HG03280 (cell line): ENCODE measurements at regions not wholly inside any gene's neighbourhood (a gene's known extent, or its start where the extent isn't known, plus 50 kb on each side); places are given as distances from the start of the nearest gene placed in this dataset.
A peak's percentile ranks its signal among the peaks of the same experiment; 100 is the strongest.
"Not testable (repeated sequence)": the region's sequence is repeated elsewhere in the genome, so short reads cannot be mapped to it uniquely, and the experiment has no call there.

ENCODE experiments used
- ATAC-seq: cut with Tn5 transposase; IDR thresholded peaks from one replicate; pipeline ENCODE4 v1.9.1; 2021; ENCODE audit warnings: mild to moderate bottlenecking, moderate library complexity; ENCODE audit not compliant: unreplicated experiment

DNA sequence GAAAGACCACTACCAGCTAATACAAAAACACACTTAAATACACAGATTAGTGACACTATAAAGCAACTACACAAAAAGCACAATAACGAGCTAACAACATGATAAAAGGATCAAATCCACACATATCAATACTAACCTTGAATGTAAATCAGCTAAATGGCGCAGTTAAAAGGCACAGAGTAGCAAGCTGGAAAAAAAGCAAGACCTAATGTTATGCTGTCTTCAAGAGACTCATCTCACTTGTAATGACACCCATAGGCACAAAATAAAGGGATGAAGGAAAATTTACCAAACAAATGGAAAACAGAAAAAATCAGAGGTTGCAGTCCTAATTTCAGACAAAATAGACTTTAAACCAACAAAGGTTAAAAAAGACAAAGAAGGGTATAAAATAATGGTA lies 86.3 kb downstream of the NUS1 start:
- ATAC-seq: no peak

GRCh38 chr6:117771403-117771802 lies 96.1 kb downstream of the NUS1 start:
- ATAC-seq: peak; percentile 97

- ATAC-seq: no peak
Observed at GRCh38 chr6:117776441-117776840, 101.2 kb downstream of the NUS1 start.

DNA sequence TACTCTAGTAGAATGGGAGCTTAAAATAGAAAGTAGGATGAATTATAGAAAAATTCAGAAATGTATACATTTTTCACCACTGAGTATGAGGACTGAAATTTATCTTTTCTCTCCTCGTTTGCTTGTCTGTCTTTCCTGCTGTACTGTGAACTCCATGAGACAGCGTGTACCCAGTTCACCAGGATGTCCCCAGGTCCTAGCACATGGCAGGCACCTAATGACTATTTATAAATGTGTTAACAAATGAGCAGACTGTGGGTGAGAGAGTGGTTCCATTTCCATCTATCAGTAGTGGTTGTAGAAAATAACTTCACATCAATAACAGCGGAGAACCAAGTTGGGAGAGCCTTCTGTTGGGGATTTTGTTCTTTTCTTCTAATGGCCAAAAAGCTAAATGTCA lies 106.3 kb downstream of the NUS1 start:
- no peak for ATAC-seq

GRCh38 chr6:117783279-117783678 lies 108.0 kb downstream of the NUS1 start:
- ATAC-seq: no peak

GRCh38 chr6:117791012-117791411 lies 115.7 kb downstream of the NUS1 start:
- no peak for ATAC-seq

- ATAC-seq: no peak
Observed at GRCh38 chr6:117795234-117795633, 111.8 kb upstream of the SLC35F1 start.

DNA sequence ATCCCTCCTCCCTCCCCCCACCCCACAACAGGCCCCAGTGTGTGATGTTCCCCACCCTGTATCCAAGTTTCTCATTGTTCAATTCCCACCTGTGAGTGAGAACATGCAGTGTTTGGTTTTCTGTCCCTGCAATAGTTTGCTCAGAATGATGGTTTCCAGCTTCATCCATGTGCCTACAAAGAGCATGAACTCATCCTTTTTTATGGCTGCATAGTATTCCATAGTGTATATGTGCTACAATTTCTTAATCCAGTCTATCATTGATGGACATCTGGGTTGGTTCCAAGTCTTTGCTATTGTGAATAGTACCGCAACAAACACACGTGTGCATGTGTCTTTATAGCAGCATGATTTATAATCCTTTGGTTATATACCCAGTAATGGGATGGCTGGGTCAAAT lies 108.2 kb upstream of the SLC35F1 start:
- ATAC-seq: not testable (repeated sequence)

- ATAC-seq: no peak
Observed at GRCh38 chr6:117810269-117810668, 96.8 kb upstream of the SLC35F1 start.

DNA sequence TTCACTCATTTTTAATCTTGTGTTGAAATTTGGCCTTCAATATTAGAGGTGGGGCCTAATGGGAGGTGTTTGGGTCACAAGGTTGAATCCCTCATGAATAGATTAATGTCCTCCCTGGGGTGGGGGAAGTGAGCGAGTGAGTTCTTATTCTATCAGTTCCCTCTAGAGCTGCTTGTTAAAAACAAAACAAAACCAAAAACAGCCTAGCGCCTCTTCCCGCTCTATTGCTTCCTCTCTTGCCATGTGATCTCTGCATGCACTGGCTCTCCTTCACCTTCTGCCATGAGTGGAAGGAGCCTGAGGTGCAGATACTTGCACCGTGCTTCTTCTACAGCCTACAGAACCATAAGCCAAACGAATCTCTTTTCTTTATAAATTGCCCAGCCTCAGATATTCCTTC lies 89.6 kb upstream of the SLC35F1 start:
- ATAC-seq: no peak

DNA sequence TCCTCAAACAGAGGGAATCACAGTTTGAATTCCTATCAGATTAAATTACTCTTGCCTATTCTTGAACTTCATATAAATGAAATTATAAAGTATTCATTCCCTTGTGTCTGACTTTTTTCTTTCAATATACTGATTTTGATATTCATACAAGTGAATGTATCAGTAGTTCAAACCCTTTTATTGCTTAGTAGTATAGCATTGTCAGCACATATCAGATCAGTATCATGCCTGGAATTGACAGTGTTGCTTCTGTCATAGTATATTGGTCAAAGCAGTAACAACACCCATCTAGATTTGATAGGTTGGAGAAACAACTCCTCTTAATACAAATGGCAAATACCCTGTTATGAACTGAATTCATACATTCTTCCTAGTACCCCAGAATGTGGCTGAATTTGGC lies 89.1 kb upstream of the SLC35F1 start:
- no peak for ATAC-seq

- no peak for ATAC-seq
Observed at GRCh38 chr6:117818449-117818848, 88.6 kb upstream of the SLC35F1 start.

- peak; percentile 54 for ATAC-seq
Observed at GRCh38 chr6:117829594-117830319, 77.3 kb upstream of the SLC35F1 start.

DNA sequence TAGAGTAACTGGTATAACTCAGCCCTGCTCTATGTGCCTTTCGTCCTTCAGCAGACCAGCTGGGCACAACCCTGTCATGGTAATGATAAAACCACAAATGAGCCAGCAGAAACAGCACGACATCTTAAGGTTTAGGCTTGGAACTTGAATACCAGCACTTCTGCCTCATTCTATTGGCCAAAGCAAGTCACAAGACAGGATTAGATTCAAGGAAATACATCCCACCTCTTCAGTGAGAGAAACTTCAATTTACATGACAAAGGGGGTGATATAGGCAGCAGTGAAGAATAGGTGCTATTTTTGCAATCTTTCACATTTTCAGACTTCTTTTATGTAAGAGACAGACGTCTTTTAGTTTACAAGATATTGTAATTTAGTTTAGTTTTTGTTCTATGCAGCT lies 69.8 kb upstream of the SLC35F1 start:
- ATAC-seq: no peak

DNA sequence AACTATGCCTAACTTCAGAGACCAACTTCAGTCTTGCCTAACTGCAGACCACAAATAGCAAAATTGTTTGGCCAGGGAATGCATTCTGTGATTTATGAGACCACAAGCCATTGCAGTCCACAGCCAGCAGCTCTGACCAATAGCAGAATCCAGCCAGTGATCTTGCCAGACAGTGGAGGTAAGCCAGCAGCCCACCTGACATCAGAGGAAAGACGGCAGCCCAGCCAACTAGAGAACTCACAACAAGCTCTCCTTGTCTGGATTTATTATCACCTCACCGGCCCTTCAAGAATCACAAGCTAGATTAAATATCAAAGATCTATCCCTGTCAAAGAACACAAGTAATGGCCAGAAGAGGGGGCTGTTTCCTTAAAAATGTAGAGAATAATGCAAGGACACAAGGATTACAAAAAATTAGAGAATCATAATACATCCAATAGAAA lies 66.5 kb upstream of the SLC35F1 start:
- no peak for ATAC-seq

GRCh38 chr6:117847912-117848311 lies 59.2 kb upstream of the SLC35F1 start:
- ATAC-seq: no peak

GRCh38 chr6:117849087-117849486 lies 58.0 kb upstream of the SLC35F1 start:
- no peak for ATAC-seq
